WTC11 (cell line): ENCODE measurements at regions not wholly inside any gene's neighbourhood (a gene's known extent, or its start where the extent isn't known, plus 50 kb on each side); places are given as distances from the start of the nearest gene placed in this dataset.

Source experiments
- ATAC-seq: fragments of 200-7000 bp; cut with Tn5 transposase; 2 replicates; pipeline ENCODE4 v1.10.0; 2021; ENCODE audit warnings: mild to moderate bottlenecking, moderate library complexity
- CTCF ChIA-PET: fragments of 300-600 bp; sonication (Branson Sonifier 250); formaldehyde crosslinking; loops from one replicate; lab custom pipeline; 2021; ENCODE audit warnings: antibody characterized with exemption; lab: Charles Lee
- POLR2A ChIA-PET: fragments of 350-600 bp; sonication (Branson Sonifier 250); formaldehyde crosslinking; loops from one replicate; lab custom pipeline; 2021; ENCODE audit warnings: antibody characterized with exemption; lab: Charles Lee
- DNase-seq: peaks from one replicate; pipeline ENCODE4 v3.0.0; 2021; ENCODE audit warnings: low spot score
- H3K27ac Mint-ChIP-seq: 2 replicates; pipeline ENCODE4 v1.8.0; 2021; ENCODE audit warnings: mixed read lengths
- H3K27me3 Mint-ChIP-seq: 2 replicates; pipeline ENCODE4 v1.8.0; 2021; ENCODE audit warnings: low read depth, mild to moderate bottlenecking, moderate library complexity, mixed read lengths
- H3K36me3 Mint-ChIP-seq: 2 replicates; pipeline ENCODE4 v1.8.0; 2021; ENCODE audit warnings: mixed read lengths
- H3K4me1 Mint-ChIP-seq: 2 replicates; pipeline ENCODE4 v1.8.0; 2022; ENCODE audit warnings: mixed read lengths
- H3K4me3 Mint-ChIP-seq: 2 replicates; pipeline ENCODE4 v1.8.0; 2021; ENCODE audit warnings: mild to moderate bottlenecking, moderate library complexity, mixed read lengths
- H3K9me3 Mint-ChIP-seq: 2 replicates; pipeline ENCODE4 v1.8.0; 2021; ENCODE audit warnings: mixed read lengths
- CREM ChIP-seq: sonication (generic); formaldehyde crosslinking; IDR thresholded peaks from 2 replicates; pipeline ENCODE4 v1.8.1; 2022; ENCODE audit warnings: mild to moderate bottlenecking, missing genetic modification reagents, moderate library complexity
- JUN ChIP-seq: sonication (generic); formaldehyde crosslinking; IDR thresholded peaks from 2 replicates; pipeline ENCODE4 v1.8.0; 2023; ENCODE audit warnings: mild to moderate bottlenecking, missing genetic modification reagents
- NFE2L1 ChIP-seq: sonication (generic); formaldehyde crosslinking; IDR thresholded peaks from 2 replicates; pipeline ENCODE4 v1.8.1; 2023; ENCODE audit warnings: missing genetic modification reagents
- NR2C2 ChIP-seq: sonication (generic); formaldehyde crosslinking; IDR thresholded peaks from 2 replicates; pipeline ENCODE4 v1.8.0; 2022; ENCODE audit warnings: mild to moderate bottlenecking, missing genetic modification reagents
- NR3C1 ChIP-seq: sonication (generic); formaldehyde crosslinking; conservative IDR thresholded peaks from 2 replicates; pipeline ENCODE4 v1.8.1; 2023; ENCODE audit warnings: low read depth, mild to moderate bottlenecking, missing genetic modification reagents
- OVOL2 ChIP-seq: fragments of 250-450 bp; sonication (Bioruptor Pico); IDR thresholded peaks from 2 replicates; pipeline ENCODE4 v1.9.0; 2021; ENCODE audit warnings: mild to moderate bottlenecking, borderline replicate concordance
- PRRX2 ChIP-seq: fragments of 250-450 bp; sonication (Bioruptor Pico); IDR thresholded peaks from 2 replicates; pipeline ENCODE4 v1.8.0; 2021; ENCODE audit warnings: mild to moderate bottlenecking
- RELA ChIP-seq: sonication (generic); formaldehyde crosslinking; IDR thresholded peaks from 2 replicates; pipeline ENCODE4 v1.8.1; 2022; ENCODE audit warnings: missing genetic modification reagents, mild to moderate bottlenecking, borderline replicate concordance
- TEAD1 ChIP-seq: sonication (generic); formaldehyde crosslinking; IDR thresholded peaks from 2 replicates; pipeline ENCODE4 v1.8.0; 2022; ENCODE audit warnings: mild to moderate bottlenecking, missing genetic modification reagents
- ZNF263 ChIP-seq: sonication (generic); formaldehyde crosslinking; IDR thresholded peaks from 2 replicates; pipeline ENCODE4 v1.8.1; 2022; ENCODE audit warnings: low read depth, mild to moderate bottlenecking, moderate library complexity, missing genetic modification reagents
- ZNF317 ChIP-seq: sonication (generic); formaldehyde crosslinking; IDR thresholded peaks from 2 replicates; pipeline ENCODE4 v1.8.1; 2023; ENCODE audit warnings: low read depth, mild to moderate bottlenecking, moderate library complexity, missing genetic modification reagents, borderline replicate concordance
- ZNF423 ChIP-seq: fragments of 250-450 bp; sonication (Bioruptor Pico); IDR thresholded peaks from 2 replicates; pipeline ENCODE4 v2.1.2; 2022; ENCODE audit warnings: mild to moderate bottlenecking, moderate library complexity
- TF ChIP-seq, protein P1 (sequence below): sonication (generic); formaldehyde crosslinking; conservative IDR thresholded peaks from 2 replicates; pipeline ENCODE4 v1.8.1; 2022; ENCODE audit warnings: mild to moderate bottlenecking, missing genetic modification reagents
- TF ChIP-seq, protein P2 (sequence below): sonication (generic); formaldehyde crosslinking; IDR thresholded peaks from 2 replicates; pipeline ENCODE4 v1.8.1; 2022; ENCODE audit warnings: low read depth, missing genetic modification reagents, borderline replicate concordance
- TF ChIP-seq, protein P3 (sequence below): fragments of 200-600 bp; IDR thresholded peaks from 2 replicates; pipeline ENCODE4 v1.8.0; 2022; ENCODE audit warnings: antibody characterized with exemption
- TF ChIP-seq, protein P4 (sequence below): sonication (generic); formaldehyde crosslinking; IDR thresholded peaks from 2 replicates; pipeline ENCODE4 v1.8.0; 2022; ENCODE audit warnings: mild to moderate bottlenecking, missing genetic modification reagents
- TF ChIP-seq, protein P5 (sequence below): sonication (generic); formaldehyde crosslinking; IDR thresholded peaks from 2 replicates; pipeline ENCODE4 v1.8.1; 2022; ENCODE audit warnings: low read depth, mild to moderate bottlenecking, moderate library complexity, missing genetic modification reagents, borderline replicate concordance
- TF ChIP-seq, protein P6 (sequence below): sonication (generic); formaldehyde crosslinking; IDR thresholded peaks from 2 replicates; pipeline ENCODE4 v1.8.0; 2022; ENCODE audit warnings: missing genetic modification reagents

DNA sequence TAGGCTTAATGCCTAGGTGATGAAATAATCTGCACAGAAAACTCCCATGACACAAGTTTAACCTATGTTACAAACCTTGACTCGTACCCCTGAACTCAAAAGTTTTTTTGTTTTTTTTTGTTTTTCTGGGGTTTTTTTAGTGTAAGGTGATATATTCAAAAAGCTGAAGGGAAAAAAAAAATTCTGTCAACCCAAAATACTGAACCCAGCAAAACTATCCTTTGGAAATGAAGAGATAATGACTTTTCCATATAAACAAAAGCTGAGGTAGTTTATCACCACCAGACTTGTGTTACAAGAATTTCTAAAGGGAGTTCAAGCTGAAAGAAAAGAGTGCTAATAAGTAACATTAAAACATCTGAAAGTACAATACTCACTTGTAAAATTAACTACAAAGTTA, 448.1 kb downstream of the KCNH5 start:
- no peak for TF ChIP-seq ZNF423 (CRISPR knock-in tag)
- TF ChIP-seq NR2C2 (CRISPR knock-in tag) = no peak
- TF ChIP-seq, protein P1, sequence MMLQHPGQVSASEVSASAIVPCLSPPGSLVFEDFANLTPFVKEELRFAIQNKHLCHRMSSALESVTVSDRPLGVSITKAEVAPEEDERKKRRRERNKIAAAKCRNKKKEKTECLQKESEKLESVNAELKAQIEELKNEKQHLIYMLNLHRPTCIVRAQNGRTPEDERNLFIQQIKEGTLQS = no peak
- TF ChIP-seq NR3C1 (CRISPR knock-in tag) = no peak
- no peak for TF ChIP-seq NFE2L1 (CRISPR knock-in tag)
- TF ChIP-seq, protein P2, sequence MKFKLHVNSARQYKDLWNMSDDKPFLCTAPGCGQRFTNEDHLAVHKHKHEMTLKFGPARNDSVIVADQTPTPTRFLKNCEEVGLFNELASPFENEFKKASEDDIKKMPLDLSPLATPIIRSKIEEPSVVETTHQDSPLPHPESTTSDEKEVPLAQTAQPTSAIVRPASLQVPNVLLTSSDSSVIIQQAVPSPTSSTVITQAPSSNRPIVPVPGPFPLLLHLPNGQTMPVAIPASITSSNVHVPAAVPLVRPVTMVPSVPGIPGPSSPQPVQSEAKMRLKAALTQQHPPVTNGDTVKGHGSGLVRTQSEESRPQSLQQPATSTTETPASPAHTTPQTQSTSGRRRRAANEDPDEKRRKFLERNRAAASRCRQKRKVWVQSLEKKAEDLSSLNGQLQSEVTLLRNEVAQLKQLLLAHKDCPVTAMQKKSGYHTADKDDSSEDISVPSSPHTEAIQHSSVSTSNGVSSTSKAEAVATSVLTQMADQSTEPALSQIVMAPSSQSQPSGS (CRISPR knock-in tag) = no peak
- TF ChIP-seq, protein P3, sequence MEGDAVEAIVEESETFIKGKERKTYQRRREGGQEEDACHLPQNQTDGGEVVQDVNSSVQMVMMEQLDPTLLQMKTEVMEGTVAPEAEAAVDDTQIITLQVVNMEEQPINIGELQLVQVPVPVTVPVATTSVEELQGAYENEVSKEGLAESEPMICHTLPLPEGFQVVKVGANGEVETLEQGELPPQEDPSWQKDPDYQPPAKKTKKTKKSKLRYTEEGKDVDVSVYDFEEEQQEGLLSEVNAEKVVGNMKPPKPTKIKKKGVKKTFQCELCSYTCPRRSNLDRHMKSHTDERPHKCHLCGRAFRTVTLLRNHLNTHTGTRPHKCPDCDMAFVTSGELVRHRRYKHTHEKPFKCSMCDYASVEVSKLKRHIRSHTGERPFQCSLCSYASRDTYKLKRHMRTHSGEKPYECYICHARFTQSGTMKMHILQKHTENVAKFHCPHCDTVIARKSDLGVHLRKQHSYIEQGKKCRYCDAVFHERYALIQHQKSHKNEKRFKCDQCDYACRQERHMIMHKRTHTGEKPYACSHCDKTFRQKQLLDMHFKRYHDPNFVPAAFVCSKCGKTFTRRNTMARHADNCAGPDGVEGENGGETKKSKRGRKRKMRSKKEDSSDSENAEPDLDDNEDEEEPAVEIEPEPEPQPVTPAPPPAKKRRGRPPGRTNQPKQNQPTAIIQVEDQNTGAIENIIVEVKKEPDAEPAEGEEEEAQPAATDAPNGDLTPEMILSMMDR = no peak
- no peak for TF ChIP-seq OVOL2 (CRISPR knock-in tag)
- TF ChIP-seq TEAD1 (CRISPR knock-in tag) = no peak
- TF ChIP-seq JUN (CRISPR knock-in tag) = no peak
- TF ChIP-seq, protein P4, sequence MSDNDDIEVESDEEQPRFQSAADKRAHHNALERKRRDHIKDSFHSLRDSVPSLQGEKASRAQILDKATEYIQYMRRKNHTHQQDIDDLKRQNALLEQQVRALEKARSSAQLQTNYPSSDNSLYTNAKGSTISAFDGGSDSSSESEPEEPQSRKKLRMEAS (CRISPR knock-in tag) = no peak
- TF ChIP-seq, protein P5, sequence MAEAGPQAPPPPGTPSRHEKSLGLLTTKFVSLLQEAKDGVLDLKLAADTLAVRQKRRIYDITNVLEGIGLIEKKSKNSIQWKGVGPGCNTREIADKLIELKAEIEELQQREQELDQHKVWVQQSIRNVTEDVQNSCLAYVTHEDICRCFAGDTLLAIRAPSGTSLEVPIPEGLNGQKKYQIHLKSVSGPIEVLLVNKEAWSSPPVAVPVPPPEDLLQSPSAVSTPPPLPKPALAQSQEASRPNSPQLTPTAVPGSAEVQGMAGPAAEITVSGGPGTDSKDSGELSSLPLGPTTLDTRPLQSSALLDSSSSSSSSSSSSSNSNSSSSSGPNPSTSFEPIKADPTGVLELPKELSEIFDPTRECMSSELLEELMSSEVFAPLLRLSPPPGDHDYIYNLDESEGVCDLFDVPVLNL (CRISPR knock-in tag) = no peak
- TF ChIP-seq, protein P6, sequence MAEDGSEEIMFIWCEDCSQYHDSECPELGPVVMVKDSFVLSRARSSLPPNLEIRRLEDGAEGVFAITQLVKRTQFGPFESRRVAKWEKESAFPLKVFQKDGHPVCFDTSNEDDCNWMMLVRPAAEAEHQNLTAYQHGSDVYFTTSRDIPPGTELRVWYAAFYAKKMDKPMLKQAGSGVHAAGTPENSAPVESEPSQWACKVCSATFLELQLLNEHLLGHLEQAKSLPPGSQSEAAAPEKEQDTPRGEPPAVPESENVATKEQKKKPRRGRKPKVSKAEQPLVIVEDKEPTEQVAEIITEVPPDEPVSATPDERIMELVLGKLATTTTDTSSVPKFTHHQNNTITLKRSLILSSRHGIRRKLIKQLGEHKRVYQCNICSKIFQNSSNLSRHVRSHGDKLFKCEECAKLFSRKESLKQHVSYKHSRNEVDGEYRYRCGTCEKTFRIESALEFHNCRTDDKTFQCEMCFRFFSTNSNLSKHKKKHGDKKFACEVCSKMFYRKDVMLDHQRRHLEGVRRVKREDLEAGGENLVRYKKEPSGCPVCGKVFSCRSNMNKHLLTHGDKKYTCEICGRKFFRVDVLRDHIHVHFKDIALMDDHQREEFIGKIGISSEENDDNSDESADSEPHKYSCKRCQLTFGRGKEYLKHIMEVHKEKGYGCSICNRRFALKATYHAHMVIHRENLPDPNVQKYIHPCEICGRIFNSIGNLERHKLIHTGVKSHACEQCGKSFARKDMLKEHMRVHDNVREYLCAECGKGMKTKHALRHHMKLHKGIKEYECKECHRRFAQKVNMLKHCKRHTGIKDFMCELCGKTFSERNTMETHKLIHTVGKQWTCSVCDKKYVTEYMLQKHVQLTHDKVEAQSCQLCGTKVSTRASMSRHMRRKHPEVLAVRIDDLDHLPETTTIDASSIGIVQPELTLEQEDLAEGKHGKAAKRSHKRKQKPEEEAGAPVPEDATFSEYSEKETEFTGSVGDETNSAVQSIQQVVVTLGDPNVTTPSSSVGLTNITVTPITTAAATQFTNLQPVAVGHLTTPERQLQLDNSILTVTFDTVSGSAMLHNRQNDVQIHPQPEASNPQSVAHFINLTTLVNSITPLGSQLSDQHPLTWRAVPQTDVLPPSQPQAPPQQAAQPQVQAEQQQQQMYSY (CRISPR knock-in tag) = no peak
- TF ChIP-seq PRRX2 (CRISPR knock-in tag) = no peak
- TF ChIP-seq ZNF317 = no peak
- no peak for TF ChIP-seq RELA (CRISPR knock-in tag)
- TF ChIP-seq CREM (CRISPR knock-in tag) = no peak
- no peak for TF ChIP-seq ZNF263 (CRISPR knock-in tag)
- ATAC-seq (no peak), DNase-seq (no peak)
- H3K27me3 Mint-ChIP-seq = no peaks in the 10 kb centered on the region
- CTCF ChIA-PET = interaction anchor here (0.6 kb wide), 2 partner anchors 112 to 417 kb away, joined by 3 read pairs; no protein-coding TSS in a partner anchor
- POLR2A ChIA-PET = no interaction called here
- H3K27ac Mint-ChIP-seq = no peak overlapping the region
- peaks cover 12% of the 10 kb centered on the region for H3K36me3 Mint-ChIP-seq
- H3K4me1 Mint-ChIP-seq = no peaks in the 10 kb centered on the region
- H3K9me3 Mint-ChIP-seq = peaks cover 23% of the 10 kb centered on the region
- H3K4me3 Mint-ChIP-seq = no peak overlapping the region
